Stimulated activated CD8-positive, alpha-beta memory T cell treated with anti-CD3 and anti-CD28 coated beads, Interleukin-2, amount 100 ng/mL, for 1 hour (primary cell): ENCODE measurements at regions not wholly inside any gene's neighbourhood (a gene's known extent, or its start where the extent isn't known, plus 50 kb on each side); places are given as distances from the start of the nearest gene placed in this dataset.

ENCODE experiments used
- DNase-seq, 2 donors: peaks; one replicate each; pipeline ENCODE4 v3.0.0-alpha.2; 2020; ENCODE audit warnings: low read depth in 2 of 2

DNA sequence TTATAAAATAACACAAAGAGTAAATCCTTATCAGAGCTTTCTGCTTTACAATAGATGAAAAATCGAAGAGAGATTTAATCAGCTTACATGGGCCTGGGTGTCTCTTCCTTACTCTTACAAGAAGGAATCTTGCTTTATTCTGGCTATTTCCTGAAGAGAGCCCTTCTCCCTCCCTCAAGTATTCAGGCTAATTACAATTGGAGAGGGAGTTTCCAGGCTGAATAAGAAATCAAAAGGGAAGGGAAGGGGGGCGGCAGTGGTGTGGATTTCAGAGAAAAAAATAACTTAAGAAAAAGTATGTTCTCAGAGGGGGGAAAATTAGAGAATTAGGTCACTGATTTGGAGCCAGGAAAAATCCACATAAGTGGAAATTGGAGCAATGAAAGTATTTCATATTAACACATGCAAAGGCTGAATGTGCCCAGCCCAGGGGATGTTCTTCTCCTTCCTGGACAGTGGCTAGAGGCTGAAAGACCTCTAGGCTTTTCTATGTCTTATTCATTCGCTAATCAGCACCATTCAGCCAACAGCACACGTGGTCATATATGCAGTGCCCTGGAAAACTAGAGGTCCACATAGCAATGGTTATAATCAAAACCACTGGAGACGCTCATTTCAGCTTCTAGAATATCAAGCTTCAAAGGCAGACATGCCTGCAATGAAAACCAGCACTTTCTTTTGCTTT lies 158.9 kb upstream of the BTG1 start:
- DNase-seq = no peak

GRCh38 chr12:92302041-92302829 lies 156.6 kb upstream of the BTG1 start:
- no peak for DNase-seq

GRCh38 chr12:92301356-92301755 lies 155.7 kb upstream of the BTG1 start:
- DNase-seq = no peak

DNA sequence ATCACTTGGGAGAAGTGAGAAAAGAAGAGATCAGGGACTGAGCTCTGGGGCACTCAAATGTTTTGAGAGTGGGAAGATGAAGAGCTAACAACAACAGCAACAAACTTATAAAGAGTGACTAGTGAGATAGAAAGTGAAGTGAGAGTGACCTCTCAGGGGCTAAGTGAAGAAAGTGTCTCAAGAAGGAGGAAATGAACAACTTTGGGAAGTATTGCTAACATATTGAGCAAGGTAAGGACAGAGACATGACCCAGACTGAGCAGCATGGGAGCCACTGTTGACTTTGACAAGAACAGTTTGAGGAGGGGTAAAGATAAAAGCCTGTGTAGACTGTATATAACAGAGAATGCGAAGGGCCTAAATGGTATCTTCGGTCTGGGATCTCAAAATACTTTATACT lies 155.1 kb upstream of the BTG1 start:
- no peak for DNase-seq

DNA sequence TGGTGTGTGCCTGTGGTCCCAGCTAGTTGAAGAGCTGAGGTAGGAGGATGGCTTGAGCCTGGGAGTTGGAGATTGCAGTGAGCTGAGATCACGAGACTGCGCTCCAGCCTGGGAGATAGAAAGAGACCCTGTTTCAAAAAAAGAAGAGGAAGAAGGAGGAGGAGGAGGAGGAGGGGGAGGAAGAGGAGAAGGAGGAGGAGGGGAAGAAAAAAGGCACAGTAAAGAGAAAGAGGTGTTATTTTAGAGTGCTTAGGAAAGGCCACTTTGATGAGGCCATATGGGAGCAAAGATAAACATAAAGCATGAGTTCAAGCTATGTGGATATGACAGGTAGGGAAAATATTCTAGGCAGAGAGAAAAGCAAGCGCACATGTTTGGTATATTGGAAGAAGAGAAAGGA lies 154.1 kb upstream of the BTG1 start:
- no peak for DNase-seq

DNA sequence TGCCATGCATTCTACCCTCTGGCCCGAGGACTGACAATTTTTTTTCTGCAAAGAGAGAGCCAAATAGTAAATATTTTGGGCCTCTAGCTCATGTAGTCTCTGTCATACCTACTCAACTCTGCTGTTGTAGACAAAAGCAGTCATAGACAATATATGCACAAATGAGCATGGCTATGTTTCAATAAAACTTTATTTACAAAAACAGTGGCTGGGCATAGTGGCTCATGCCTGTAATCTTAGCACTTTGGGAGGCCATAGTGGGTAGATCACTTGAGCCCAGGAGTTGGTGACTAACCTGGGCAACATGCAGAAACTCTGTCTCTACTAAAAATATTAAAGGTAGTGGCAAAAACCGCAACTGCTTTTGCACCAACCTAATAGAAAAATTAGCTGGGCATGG lies 153.7 kb upstream of the BTG1 start:
- DNase-seq = no peak

DNA sequence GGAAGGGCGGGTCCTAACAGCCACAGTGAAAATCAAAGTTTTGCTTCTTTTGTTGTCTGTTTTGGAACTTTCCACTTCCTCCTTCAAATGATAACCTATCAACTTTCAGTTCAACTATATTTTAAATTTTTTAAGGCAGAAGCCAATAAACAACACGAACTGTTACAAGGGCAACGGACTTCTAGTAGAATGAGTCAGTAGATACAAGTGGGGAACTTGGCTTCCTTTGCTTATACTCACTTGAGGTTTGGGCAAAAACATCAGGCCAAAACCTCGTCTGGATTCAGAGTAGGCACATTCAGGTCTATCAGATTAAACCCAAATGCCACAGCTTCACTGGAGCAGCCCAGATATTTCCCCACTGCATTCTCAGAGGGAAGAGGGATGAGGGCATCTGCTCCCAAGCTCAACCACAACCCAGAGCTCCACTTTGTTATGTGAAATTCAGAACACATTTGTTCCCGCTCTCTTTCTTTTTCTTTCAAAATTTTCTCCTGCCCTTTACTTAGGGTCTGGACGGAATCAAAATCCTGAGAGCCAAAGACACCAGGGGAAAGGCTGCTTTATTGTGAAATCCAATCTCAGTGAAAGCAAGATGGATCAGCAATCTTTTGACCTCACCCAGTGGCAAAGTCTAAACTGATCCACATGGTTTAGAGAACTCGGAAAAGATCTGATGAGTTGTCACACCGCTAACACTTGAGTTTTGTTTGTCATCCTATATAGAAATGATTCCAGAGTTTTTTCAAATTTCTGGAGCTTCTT lies 152.5 kb upstream of the BTG1 start:
- DNase-seq = no peak

- no peak for DNase-seq
Observed at GRCh38 chr12:92297405-92297804, 151.8 kb upstream of the BTG1 start.

DNA sequence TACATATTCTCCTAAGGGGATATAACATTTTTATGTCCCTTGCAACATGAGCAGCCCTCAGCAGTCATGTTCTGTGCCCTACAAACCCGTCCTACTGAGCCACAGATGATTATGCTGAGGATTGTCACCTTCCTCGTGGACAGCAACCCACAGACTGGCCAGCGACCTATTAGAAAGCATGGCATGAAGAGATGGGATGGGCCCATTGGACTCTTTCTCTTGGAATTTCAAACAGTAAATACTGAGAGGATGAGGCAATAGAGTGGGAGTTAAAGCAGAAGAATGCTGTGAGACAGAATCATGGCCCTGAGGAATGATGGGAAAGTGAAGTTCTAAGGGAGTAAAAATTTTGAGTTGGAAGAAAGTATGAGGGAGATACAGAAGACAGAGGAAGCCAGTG lies 149.9 kb upstream of the BTG1 start:
- no peak for DNase-seq

- DNase-seq = no peak
Observed at GRCh38 chr12:92294676-92295440, 149.2 kb upstream of the BTG1 start.

GRCh38 chr12:92292016-92292415 lies 146.4 kb upstream of the BTG1 start:
- DNase-seq = no peak

DNA sequence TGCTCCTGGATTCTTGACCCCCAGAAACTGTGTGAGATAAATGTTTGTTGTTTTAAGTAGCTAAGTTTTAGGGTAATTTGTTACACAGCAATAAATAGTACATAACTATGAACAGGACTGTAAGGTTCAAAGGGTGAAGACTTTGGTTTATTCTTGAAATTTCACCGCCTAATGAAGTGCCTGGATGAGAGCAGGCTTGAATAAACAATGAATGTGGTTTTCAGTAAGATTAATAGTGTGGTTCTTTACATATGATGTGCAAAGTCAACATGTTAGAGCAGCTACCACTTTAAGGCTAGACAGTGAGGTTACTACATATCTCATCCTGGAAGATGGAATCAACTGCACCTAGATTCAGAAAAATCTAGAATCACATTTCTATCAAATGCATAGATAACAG lies 145.2 kb upstream of the BTG1 start:
- DNase-seq = no peak

DNA sequence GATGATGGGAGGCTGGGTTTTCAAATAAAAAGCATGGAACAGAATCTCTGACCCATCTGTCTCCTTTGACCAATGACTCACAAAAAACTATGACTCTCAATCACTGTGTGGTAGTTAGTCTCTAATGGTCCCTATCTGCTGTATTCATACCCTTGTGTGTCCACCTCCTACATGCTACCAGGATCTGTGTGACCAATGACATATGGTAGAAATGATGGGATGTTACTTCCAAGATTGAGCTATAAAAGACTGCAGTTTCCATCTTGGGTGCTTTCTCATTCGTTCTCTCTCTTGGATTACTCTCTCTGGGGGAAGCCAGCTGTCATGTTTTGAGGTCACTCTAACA lies 144.7 kb upstream of the BTG1 start:
- DNase-seq = no peak

- no peak for DNase-seq
Observed at GRCh38 chr12:92289629-92290349, 144.1 kb upstream of the BTG1 start.

GRCh38 chr12:92288561-92288960 lies 142.9 kb upstream of the BTG1 start:
- no peak for DNase-seq

- DNase-seq = no peak
Observed at GRCh38 chr12:92278378-92278828, 132.8 kb upstream of the BTG1 start.

DNA sequence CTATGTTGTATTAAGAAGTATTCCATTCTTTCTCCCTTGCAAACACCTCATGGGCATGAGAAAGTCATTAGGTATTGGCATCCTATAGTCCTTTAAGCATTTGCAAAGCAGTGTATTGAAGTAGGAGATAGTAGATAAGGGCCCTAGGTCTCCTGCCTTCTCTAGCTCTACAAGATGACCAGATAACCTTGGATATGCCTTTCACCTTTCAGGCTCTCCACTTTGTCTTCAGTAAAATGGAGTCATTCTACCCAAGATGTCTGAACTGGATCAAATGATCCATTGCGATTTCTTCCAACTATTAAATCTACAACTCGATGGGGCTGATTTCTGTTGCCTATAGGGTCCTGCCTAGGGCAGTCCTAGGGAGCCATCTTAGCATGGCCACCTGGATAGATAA lies 132.1 kb upstream of the BTG1 start:
- no peak for DNase-seq

DNA sequence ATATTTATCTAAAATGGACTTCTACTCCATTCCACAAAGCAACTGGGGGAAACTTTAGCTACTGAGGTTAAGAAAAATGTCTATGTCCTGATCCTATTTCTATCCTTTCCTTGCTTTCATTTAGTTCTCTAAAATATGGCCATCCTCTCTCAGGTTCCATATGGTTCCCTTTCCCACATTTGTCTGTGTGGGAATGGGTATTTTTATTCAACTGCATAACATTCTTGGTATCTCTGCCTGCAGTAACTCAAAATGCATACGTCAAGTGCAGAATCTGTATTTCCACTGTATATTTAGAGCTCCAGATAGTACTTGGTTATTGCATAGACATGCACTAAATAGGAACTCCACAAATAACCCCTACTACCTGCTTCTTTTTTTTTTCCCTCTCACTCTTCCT lies 130.6 kb upstream of the BTG1 start:
- no peak for DNase-seq

DNA sequence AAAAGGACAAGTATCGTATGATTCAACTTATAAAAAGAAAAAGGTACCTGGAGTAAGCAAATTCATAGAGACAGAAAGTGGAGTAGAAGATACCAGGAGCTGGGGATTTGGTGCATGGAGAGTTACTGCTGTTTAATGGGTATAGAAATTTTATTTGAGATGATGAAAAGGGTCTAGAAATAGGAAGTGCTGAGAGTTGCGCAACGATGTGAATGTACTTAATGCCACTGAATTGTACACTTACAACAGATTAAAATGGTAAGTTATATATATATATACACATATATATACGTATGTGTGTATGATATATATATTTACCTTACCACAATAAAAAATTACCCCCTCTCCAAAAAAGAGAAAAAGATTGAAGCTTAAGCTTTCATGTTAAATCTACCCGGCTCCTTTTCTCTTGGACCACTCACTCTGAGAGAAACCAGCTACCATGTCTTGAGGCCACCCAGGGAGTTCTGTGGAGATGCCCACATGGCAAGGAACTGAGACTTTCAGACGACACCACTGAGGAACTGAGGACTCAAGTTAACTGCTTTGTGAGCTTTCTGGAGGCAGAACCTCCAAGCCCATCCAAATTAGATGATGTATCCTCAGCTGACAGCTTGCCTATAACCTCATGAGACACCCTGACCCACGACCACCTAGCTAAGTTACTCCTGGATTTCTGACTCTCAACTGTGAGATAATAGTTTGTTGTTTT lies 130.0 kb upstream of the BTG1 start:
- no peak for DNase-seq

DNA sequence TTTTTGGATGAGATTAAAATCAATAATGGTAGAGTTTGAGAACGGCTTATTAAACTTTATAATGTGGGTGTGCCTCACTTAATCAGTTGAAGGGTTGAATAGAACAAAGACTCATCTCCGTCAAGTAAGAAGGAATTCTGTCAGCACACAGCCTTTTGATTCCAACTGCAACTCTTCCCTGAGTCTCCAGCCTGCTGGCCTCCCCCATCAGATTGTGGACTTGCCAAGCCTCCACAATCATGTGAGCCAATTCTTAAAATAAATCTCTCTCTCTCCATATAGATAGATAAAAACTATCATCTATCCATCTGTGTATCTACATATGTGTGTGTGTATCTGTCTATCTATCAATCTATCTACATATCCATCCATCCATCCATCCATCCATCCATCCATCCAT lies 127.4 kb upstream of the BTG1 start:
- DNase-seq = no peak
